ENCODE measurements at regions not wholly inside any gene's neighbourhood (a gene's known extent, or its start where the extent isn't known, plus 50 kb on each side); places are given as distances from the start of the nearest gene placed in this dataset.
"Not testable (repeated sequence)": the region's sequence is repeated elsewhere in the genome, so short reads cannot be mapped to it uniquely, and the experiment has no call there.

- not testable (repeated sequence) for DNase-seq
Observed at GRCh38 chr19:34871911-34872310, 54.8 kb upstream of the ZNF30 start.

GRCh38 chr19:34867631-34868030, 59.1 kb upstream of the ZNF30 start:
- no peak for DNase-seq

GRCh38 chr19:34865225-34865624, 61.5 kb upstream of the ZNF30 start:
- DNase-seq = not testable (repeated sequence)

- peak; percentile 9 for DNase-seq
Observed at GRCh38 chr19:34859823-34860736, 66.6 kb upstream of the ZNF30 start.

GRCh38 chr19:34859325-34859724, 67.4 kb upstream of the ZNF30 start:
- not testable (repeated sequence) for DNase-seq

- no peak for DNase-seq
Observed at GRCh38 chr19:34856052-34856451, 70.7 kb upstream of the ZNF30 start.

- no peak for DNase-seq
Observed at GRCh38 chr19:34853369-34853768, 73.3 kb upstream of the ZNF30 start.

GRCh38 chr19:34852669-34853068, 74.0 kb upstream of the ZNF30 start:
- no peak for DNase-seq

GRCh38 chr19:34851277-34851804, 75.4 kb upstream of the ZNF30 start:
- DNase-seq = peak; percentile 42

- no peak for DNase-seq
Observed at GRCh38 chr19:34847393-34847792, 74.4 kb upstream of the ZNF599 start.

- no peak for DNase-seq
Observed at GRCh38 chr19:34844277-34844676, 71.3 kb upstream of the ZNF599 start.

GRCh38 chr19:34841780-34842179, 68.8 kb upstream of the ZNF599 start:
- DNase-seq = no peak

GRCh38 chr19:34838753-34839431, 65.9 kb upstream of the ZNF599 start:
- no peak for DNase-seq

- no peak for DNase-seq
Observed at GRCh38 chr19:34838248-34838647, 65.2 kb upstream of the ZNF599 start.

- no peak for DNase-seq
Observed at GRCh38 chr19:34837262-34837661, 64.2 kb upstream of the ZNF599 start.

GRCh38 chr19:34835631-34836351, 62.8 kb upstream of the ZNF599 start:
- DNase-seq = no peak

GRCh38 chr19:34834472-34835061, 61.6 kb upstream of the ZNF599 start:
- no peak for DNase-seq

GRCh38 chr19:34832581-34833112, 59.6 kb upstream of the ZNF599 start:
- DNase-seq = no peak

- DNase-seq = no peak
Observed at GRCh38 chr19:34831714-34832113, 58.7 kb upstream of the ZNF599 start.

- DNase-seq = no peak
Observed at GRCh38 chr19:34828156-34828555, 55.1 kb upstream of the ZNF599 start.

- DNase-seq = no peak
Observed at GRCh38 chr19:34825212-34825611, 52.2 kb upstream of the ZNF599 start.

GRCh38 chr19:34824686-34825085, 51.7 kb upstream of the ZNF599 start:
- no peak for DNase-seq

Data from NCI-H526 treated with DMSO at 0.1 percent for 48 hours (cell line).